ENCODE measurements at regions not wholly inside any gene's neighbourhood (a gene's known extent, or its start where the extent isn't known, plus 50 kb on each side); places are given as distances from the start of the nearest gene placed in this dataset.

GRCh38 chr6:93917216-93917615, 497.9 kb upstream of the EPHA7 start:
- no peak overlapping the region for H3K4me2 ChIP-seq (ENCODE audit: insufficient read depth, low read length)
- FAIRE-seq, result no peak
- no peaks in the 10 kb centered on the region for H3K79me2 ChIP-seq (ENCODE audit: control insufficient read depth, insufficient read depth, low read length)
- no peaks in the 10 kb centered on the region for H3K4me1 ChIP-seq (ENCODE audit: control insufficient read depth, extremely low read depth, insufficient read depth, low read length)
- no peak overlapping the region for H3K4me3 ChIP-seq (replicated peaks in 1 of 3; ENCODE audit: insufficient read depth in 1 of 3, low read depth in 1 of 3, low read length in 3 of 3)
- no peaks in the 10 kb centered on the region for H4K20me1 ChIP-seq (replicated peaks; ENCODE audit: control insufficient read depth, extremely low read depth, insufficient read depth, low read length)
- H2AFZ ChIP-seq (ENCODE audit: low read depth, low read length), result no peak overlapping the region
- H3K27me3 ChIP-seq (ENCODE audit: control insufficient read depth in 2 of 2, insufficient read depth in 2 of 2, low read length in 2 of 2), result no peaks in the 10 kb centered on the region
- H3K27ac ChIP-seq (ENCODE audit: insufficient read depth, low read depth, low read length), result no peak overlapping the region
- dilution Hi-C loops (cut with MboI; ENCODE audit: extremely low pct_ligation_motif_present, low sequenced_read_pairs), result no loop called here
- no TSS peak for BruUV-seq (replicated peaks)
- no peaks in the 10 kb centered on the region for H3K9me1 ChIP-seq (replicated peaks; ENCODE audit: control insufficient read depth, extremely low read depth, insufficient read depth, low read length)
- no peaks in the 10 kb centered on the region for H3K36me3 ChIP-seq (ENCODE audit: control insufficient read depth in 2 of 2, extremely low read depth in 1 of 2, insufficient read depth in 2 of 2, low read length in 2 of 2)
- no peak overlapping the region for H3K9ac ChIP-seq (replicated peaks; ENCODE audit: extremely low read depth, insufficient read depth, low read length)
- CTCF ChIA-PET, result no interaction called here
- POLR2A ChIA-PET, result no interaction called here
- H3K9me3 ChIP-seq (replicated peaks; ENCODE audit: control insufficient read depth, insufficient read depth, low read length), result no peaks in the 10 kb centered on the region
- intact Hi-C loops (cut with micrococcal nuclease), result no loop called here
- no peak for DNase-seq (ENCODE audit: low read depth, low spot score)
- no peak for TF ChIP-seq CTCF (IDR thresholded peaks at IDR 0.05; ENCODE audit: extremely low read depth in 1 of 2, insufficient read depth in 1 of 2, low read depth in 1 of 2, low read length in 2 of 2)
- TF ChIP-seq GATA2 (IDR thresholded peaks at IDR 0.05; ENCODE audit: insufficient read depth, insufficient read length, low read depth, low read length), result no peak
- TF ChIP-seq POLR2A (IDR thresholded peaks at IDR 0.05; ENCODE audit: low read depth, low read length), result no peak
- no peak for TF ChIP-seq MAX (IDR thresholded peaks at IDR 0.05; ENCODE audit: insufficient read depth, insufficient read length)
- TF ChIP-seq JUN (IDR thresholded peaks at IDR 0.05; ENCODE audit: borderline replicate concordance, insufficient read depth, insufficient read length, low read depth), result no peak
- TF ChIP-seq FOS (IDR thresholded peaks at IDR 0.05; ENCODE audit: borderline replicate concordance, insufficient read depth, low read length), result no peak
- no peak for TF ChIP-seq MYC (IDR thresholded peaks at IDR 0.05; ENCODE audit: low read depth, low read length)
- no peak for TF ChIP-seq EZH2 (IDR thresholded peaks at IDR 0.05; ENCODE audit: borderline replicate concordance, low read depth, low read length, severe bottlenecking)
- no peak for TF ChIP-seq POLR2AphosphoS5 (IDR thresholded peaks at IDR 0.05; ENCODE audit: insufficient read depth, low read depth, low read length)
